Retinal pigment epithelial cell (primary cell): ENCODE measurements at regions not wholly inside any gene's neighbourhood (a gene's known extent, or its start where the extent isn't known, plus 50 kb on each side); places are given as distances from the start of the nearest gene placed in this dataset.

ENCODE experiments used
- DNase-seq: peaks from one replicate; pipeline ENCODE4 v3.0.0-alpha.2; 2010; ENCODE audit warnings: low read depth
- H3K4me3 ChIP-seq: 2 replicates; pipeline ENCODE4 v1.5.1; 2011; ENCODE audit warnings: mild to moderate bottlenecking, low read length, control low read depth, moderate library complexity
- TF ChIP-seq, protein P1 (sequence below): conservative IDR thresholded peaks from 2 replicates; pipeline ENCODE4 v1.5.1; 2011; ENCODE audit warnings: low read depth, low read length, control low read depth, inconsistent platforms

DNA sequence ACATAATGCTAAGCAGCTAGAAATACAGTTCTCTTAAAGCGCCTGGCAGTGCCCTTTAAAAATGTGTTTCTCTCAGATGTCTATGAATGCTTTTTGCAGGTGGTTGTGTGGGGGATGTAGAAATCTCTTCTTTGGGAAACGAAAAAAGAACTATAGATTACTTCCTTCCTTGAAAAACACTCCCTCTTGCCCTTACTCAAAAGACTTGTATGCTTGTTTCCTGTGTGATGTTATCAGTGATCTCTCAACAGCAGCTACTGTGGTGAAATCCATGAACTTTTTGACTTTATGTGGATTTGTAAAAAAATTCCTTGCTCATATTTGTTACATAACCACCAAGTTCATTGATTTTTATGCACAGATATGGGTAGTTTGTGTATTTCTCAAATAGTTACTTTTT, 916.5 kb downstream of the QKI start:
- TF ChIP-seq, protein P1, sequence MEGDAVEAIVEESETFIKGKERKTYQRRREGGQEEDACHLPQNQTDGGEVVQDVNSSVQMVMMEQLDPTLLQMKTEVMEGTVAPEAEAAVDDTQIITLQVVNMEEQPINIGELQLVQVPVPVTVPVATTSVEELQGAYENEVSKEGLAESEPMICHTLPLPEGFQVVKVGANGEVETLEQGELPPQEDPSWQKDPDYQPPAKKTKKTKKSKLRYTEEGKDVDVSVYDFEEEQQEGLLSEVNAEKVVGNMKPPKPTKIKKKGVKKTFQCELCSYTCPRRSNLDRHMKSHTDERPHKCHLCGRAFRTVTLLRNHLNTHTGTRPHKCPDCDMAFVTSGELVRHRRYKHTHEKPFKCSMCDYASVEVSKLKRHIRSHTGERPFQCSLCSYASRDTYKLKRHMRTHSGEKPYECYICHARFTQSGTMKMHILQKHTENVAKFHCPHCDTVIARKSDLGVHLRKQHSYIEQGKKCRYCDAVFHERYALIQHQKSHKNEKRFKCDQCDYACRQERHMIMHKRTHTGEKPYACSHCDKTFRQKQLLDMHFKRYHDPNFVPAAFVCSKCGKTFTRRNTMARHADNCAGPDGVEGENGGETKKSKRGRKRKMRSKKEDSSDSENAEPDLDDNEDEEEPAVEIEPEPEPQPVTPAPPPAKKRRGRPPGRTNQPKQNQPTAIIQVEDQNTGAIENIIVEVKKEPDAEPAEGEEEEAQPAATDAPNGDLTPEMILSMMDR, result no peak
- no peak overlapping the region for H3K4me3 ChIP-seq
- no peak for DNase-seq

DNA sequence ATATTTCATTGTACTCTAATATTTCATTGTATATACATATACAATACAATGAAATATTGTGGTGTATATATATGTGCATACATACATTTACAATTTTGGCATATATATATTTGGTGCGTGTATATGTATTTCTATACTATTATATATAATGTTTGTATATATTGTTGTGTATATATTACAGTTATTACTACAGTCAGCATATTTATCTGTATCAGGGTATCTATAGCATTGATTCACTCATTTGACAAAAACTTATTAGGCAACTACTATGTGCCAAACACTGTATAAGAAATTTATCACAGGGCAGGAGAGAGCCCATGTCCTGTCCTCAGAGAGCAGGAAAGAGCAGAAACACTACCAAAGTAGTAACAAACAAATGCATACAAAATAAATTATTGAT, 910.6 kb downstream of the QKI start:
- H3K4me3 ChIP-seq, result no peak overlapping the region
- DNase-seq, result no peak
- TF ChIP-seq, protein P1, result no peak

DNA sequence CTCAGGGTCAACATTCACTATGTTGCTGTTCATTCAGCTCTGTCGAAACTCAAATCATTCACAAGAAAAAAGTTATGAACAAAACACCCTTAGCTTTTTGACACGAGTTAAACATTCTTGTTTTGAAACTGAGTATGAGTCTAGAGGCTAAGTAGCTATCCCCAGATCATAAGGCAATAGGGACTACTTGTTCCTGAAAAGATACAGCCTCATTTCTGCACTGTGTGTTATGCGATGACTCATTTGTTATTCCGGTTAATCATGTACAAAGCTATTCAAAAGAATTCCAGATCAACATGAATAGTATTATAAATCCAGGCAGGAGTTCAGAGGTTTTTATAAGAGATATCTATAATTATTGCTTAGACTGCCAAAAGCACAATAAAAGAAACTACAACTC, 908.0 kb downstream of the QKI start:
- DNase-seq, result peak; percentile 96
- TF ChIP-seq, protein P1, result no peak
- H3K4me3 ChIP-seq, result no peak overlapping the region

DNA sequence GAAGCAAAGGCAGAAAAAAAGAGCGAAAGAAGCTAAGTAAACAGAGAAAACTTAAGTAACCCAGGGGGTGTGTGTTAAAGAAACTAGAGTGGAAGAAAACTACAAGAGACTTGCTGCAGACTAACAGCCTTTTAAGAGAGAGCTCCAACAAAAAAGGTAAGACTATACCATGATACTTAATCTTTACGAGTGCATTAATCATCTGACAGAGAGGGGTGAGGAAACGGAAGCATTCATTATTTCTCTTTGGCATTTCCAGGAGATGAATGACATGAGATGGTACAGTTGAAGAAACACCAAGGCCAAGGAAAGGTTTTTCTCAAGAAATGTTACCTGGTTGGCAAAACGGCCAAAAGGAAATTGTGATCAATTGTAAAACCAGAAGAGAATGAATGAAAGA, 906.8 kb downstream of the QKI start:
- no peak for DNase-seq
- H3K4me3 ChIP-seq, result no peak overlapping the region
- TF ChIP-seq, protein P1, result no peak

DNA sequence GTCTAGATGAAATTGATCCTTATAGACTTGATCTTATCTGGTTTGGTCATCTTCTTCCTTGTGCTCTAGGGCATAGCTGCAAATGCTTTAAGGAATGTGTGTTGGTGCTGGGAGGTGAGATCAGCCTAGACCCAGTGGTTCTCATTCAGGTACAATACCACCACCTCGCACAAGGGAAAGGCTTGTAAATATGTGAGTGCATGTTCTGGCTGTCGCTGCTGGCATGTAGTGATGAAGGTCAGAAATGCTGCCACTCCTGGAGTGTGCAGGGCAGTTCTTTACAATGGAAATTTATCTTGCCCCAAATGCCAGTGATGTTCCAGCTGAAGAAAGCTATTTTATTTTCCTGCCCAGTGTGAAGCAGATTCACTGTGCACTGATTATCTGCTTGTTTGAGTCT, 900.9 kb downstream of the QKI start:
- no peak overlapping the region for H3K4me3 ChIP-seq
- TF ChIP-seq, protein P1, result no peak
- DNase-seq, result no peak

DNA sequence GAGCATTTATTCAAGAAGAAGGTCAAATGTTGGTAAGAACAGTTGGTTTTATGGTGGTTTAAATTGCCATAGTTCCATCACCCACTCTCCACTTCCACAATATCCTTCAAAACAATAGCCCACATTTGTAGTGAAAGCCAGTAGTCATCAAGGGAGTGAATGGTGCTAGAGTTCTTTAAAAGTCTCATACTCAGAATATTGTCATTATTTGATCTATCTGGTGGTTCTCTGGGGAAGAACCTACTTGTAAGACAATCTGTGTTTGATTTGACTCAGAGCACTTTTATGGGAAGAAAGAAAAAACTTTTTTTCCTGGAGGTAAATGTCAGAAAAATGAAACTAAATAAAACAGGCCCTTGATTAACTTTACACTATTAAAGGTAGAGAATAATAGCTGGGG, 893.8 kb downstream of the QKI start:
- TF ChIP-seq, protein P1, result no peak
- no peak overlapping the region for H3K4me3 ChIP-seq
- DNase-seq, result no peak

DNA sequence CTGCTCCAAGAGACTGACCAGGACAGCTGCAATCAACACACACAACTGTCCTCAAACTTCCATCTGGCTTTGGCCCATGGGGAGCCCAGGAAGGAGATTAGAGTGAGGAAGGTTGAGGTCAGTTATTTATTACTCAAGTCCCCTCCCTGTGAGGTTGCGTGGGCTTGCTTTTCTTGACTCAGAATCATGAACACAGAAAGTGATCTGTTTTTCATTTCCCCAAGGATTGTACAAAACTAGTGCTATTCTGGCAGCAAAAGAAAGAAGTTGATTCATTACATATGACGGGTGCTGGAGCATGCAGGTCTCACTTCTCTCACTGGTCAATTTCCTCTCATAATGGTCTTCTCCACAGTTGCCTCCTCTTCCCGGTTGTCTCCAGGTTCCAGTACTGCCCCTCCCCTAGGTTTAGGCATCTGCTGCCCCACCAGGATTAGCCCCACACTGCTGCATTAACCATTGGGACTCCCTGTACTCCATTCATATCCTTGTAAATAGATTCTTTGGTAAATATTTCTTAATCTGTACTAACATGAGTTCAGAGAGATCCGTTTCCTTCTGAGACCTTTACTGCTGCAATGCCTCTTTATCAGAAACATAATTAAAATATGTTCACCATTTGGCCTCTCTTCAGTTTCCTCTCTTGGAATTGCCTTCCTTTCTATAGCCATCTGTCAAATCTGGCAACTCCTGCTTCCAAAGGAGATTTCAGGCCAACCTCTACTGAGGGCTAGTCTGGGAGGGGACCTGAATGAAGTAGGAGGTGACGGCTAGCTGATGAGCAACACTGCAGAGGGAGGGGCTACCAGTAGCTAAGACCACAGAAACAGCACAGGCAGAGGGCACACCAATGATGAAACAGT, 888.8 kb downstream of the QKI start:
- no peak overlapping the region for H3K4me3 ChIP-seq
- DNase-seq, result no peak
- TF ChIP-seq, protein P1, result no peak
